ENCODE measurements at regions not wholly inside any gene's neighbourhood (a gene's known extent, or its start where the extent isn't known, plus 50 kb on each side); places are given as distances from the start of the nearest gene placed in this dataset.

DNA sequence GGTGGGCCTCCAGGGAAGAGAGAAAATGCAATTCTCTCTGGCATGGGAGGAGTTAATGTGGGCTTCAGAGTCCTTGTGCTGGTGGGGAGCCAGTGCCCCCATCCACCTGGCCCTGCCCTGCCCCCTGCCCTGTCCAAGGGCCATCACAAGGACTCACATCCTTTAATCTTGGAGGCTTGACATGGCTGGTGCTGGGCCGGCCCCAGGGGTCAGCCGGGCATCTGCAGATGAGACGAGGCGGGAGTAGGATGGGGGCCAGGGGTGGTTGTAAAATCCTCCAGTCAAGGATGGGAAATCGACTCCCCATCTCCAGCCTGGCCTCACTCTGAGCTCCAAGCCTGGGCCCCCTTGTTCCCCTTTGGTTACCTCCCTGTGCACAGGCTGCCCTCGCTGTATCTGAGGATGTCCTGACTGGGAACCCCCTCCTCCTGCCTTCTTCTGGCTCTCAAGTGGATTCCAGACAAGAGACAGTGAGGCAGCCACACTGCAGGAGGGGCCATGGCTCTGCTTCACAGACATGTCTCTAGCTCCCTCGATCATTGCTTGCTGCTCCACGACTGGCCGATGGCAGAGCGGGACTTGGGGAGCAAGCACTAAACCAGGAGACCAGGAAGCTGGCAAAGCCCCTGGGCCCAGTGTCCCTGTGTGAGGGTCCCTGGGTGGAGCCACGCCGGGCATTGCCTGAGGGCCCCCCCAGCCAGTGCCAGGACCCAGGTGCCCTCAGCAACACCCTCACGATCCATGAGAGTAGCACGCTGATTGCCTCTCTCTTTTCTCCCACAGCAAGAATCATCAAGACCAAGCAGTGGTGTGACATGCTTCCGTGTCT is 1120.5 kb downstream of the BRD1 start:
- H3K9ac ChIP-seq (ENCODE audit: low read length), result no peak overlapping the region
- H4K20me1 ChIP-seq (ENCODE audit: low read depth, low read length), result no peaks in the 10 kb centered on the region
- no peaks in the 10 kb centered on the region for H3K79me2 ChIP-seq (ENCODE audit: insufficient read depth, low read length)
- TF ChIP-seq, protein P1, sequence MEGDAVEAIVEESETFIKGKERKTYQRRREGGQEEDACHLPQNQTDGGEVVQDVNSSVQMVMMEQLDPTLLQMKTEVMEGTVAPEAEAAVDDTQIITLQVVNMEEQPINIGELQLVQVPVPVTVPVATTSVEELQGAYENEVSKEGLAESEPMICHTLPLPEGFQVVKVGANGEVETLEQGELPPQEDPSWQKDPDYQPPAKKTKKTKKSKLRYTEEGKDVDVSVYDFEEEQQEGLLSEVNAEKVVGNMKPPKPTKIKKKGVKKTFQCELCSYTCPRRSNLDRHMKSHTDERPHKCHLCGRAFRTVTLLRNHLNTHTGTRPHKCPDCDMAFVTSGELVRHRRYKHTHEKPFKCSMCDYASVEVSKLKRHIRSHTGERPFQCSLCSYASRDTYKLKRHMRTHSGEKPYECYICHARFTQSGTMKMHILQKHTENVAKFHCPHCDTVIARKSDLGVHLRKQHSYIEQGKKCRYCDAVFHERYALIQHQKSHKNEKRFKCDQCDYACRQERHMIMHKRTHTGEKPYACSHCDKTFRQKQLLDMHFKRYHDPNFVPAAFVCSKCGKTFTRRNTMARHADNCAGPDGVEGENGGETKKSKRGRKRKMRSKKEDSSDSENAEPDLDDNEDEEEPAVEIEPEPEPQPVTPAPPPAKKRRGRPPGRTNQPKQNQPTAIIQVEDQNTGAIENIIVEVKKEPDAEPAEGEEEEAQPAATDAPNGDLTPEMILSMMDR (IDR thresholded peaks at IDR 0.05; ENCODE audit: insufficient read depth, low read length, poor library complexity, severe bottlenecking), result no peak
- no peak for TF ChIP-seq EZH2phosphoT487 (conservative IDR thresholded peaks at IDR 0.05; ENCODE audit: low read length)
- no peaks in the 10 kb centered on the region for H3F3A ChIP-seq (ENCODE audit: insufficient read depth)
- no peaks in the 10 kb centered on the region for H3K9me3 ChIP-seq (ENCODE audit: insufficient read depth, low read length)
- no peak overlapping the region for H2AFZ ChIP-seq (ENCODE audit: low read depth, low read length, severe bottlenecking)
- no peak overlapping the region for H3K27ac ChIP-seq (ENCODE audit: low read depth, low read length)
- H3K36me3 ChIP-seq (ENCODE audit: low read length), result no peaks in the 10 kb centered on the region
- no peak overlapping the region for H3K4me2 ChIP-seq (ENCODE audit: low read depth, low read length, poor library complexity, severe bottlenecking)
- no peaks in the 10 kb centered on the region for H3K9me2 ChIP-seq (replicated peaks; ENCODE audit: insufficient read depth, low read length)
- no peaks in the 10 kb centered on the region for H3K27me3 ChIP-seq (ENCODE audit: low read length)
- no peak overlapping the region for H3K4me3 ChIP-seq (ENCODE audit: insufficient read depth, low read length, poor library complexity, severe bottlenecking)

DNA sequence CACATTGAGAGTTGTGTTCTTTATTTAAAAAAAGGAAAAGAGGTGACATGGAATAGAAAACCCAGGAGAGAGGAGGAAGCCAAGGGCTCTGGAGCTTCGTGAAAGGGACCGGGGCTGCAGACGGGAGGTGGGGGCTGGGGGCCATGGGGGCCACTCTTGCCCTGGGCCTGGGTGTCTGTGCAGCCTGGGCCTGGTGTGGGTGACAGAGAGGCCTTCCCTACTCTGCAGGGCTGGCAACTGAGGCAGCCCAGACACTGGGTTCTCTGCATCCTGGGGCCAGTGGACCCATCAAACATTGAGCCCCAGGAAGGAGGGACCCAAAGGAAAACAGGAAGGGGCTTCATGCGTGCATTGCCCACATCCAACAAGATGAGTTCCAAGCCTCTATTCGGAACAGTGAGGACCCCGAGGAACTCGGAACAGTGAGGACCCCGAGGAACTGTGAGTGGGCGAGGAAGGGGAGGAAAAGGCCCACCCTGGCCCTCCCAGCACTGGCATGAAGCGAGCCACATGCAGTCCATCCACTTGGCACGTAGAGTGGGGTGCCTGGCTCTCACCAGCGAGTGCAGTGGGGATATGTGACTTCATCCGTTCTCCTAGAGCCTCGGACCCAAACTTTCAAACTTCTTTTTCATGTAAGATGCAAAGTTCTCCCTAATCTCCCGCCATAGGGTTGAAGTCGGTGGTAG is 1121.6 kb downstream of the BRD1 start:
- Histone ChIP-seq H3K79me2 (ENCODE audit: insufficient read depth, low read length) (no peaks in the 10 kb centered on the region), H3K27me3 (ENCODE audit: low read length) (no peaks in the 10 kb centered on the region), H3K27ac (ENCODE audit: low read depth, low read length) (no peak overlapping the region), H3K4me2 (ENCODE audit: low read depth, low read length, poor library complexity, severe bottlenecking) (no peak overlapping the region), H3F3A (ENCODE audit: insufficient read depth) (no peaks in the 10 kb centered on the region), H3K9me2 (replicated peaks; ENCODE audit: insufficient read depth, low read length) (no peaks in the 10 kb centered on the region), H3K36me3 (ENCODE audit: low read length) (no peaks in the 10 kb centered on the region), H3K4me3 (ENCODE audit: insufficient read depth, low read length, poor library complexity, severe bottlenecking) (no peak overlapping the region), H2AFZ (ENCODE audit: low read depth, low read length, severe bottlenecking) (no peak overlapping the region), H3K9me3 (ENCODE audit: insufficient read depth, low read length) (no peaks in the 10 kb centered on the region), H4K20me1 (ENCODE audit: low read depth, low read length) (no peaks in the 10 kb centered on the region), H3K9ac (ENCODE audit: low read length) (no peak overlapping the region)
- TF ChIP-seq, protein P1 (IDR thresholded peaks at IDR 0.05; ENCODE audit: insufficient read depth, low read length, poor library complexity, severe bottlenecking), result no peak
- TF ChIP-seq EZH2phosphoT487 (conservative IDR thresholded peaks at IDR 0.05; ENCODE audit: low read length), result no peak

DNA sequence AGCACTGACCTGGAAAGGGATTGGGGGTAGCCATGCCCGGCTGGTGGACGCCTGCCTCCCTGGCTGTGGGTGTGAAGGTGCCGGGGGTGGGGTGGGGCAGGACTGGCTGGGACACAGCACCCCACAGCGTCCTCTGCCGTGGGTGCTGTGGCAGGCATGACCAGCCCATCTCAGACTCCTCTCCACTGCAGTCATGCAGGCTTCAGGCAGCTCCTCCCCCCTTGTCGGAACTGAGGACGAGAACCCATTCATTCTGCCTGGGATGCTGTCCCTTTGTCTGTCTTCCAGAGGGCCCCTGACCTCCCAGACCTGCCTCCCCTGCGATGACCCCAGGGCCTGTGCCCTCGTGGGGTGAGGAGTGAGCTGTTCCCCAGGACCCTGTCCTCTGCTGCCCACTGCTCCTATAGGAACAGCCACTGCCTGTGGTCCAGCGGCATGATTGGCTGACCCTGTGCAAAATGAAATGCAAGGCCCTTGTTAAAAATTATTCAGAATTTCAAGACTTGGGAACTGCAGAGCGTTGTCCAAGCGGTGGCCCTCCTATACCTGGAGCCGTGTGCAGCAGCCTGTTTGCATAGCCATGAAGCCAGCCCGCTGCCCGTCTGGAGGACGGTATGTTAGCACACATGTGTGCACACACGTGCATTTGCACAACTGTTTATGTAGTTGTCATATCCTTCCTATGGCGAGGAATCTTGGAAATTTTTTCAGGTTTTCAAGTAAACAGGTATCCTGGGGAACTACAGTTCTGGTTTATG is 1122.3 kb downstream of the BRD1 start:
- Histone ChIP-seq H3K9ac (ENCODE audit: low read length) (no peak overlapping the region), H3K4me3 (ENCODE audit: insufficient read depth, low read length, poor library complexity, severe bottlenecking) (no peak overlapping the region), H3K27me3 (ENCODE audit: low read length) (no peaks in the 10 kb centered on the region), H3K27ac (ENCODE audit: low read depth, low read length) (no peak overlapping the region), H3F3A (ENCODE audit: insufficient read depth) (no peaks in the 10 kb centered on the region), H3K36me3 (ENCODE audit: low read length) (no peaks in the 10 kb centered on the region), H3K9me3 (ENCODE audit: insufficient read depth, low read length) (no peaks in the 10 kb centered on the region), H3K4me2 (ENCODE audit: low read depth, low read length, poor library complexity, severe bottlenecking) (no peak overlapping the region), H2AFZ (ENCODE audit: low read depth, low read length, severe bottlenecking) (no peak overlapping the region), H3K9me2 (replicated peaks; ENCODE audit: insufficient read depth, low read length) (no peaks in the 10 kb centered on the region), H3K79me2 (ENCODE audit: insufficient read depth, low read length) (no peaks in the 10 kb centered on the region), H4K20me1 (ENCODE audit: low read depth, low read length) (no peaks in the 10 kb centered on the region)
- TF ChIP-seq, protein P1 (IDR thresholded peaks at IDR 0.05; ENCODE audit: insufficient read depth, low read length, poor library complexity, severe bottlenecking), result no peak
- TF ChIP-seq EZH2phosphoT487 (conservative IDR thresholded peaks at IDR 0.05; ENCODE audit: low read length), result no peak
